KG1 (cell line): ENCODE measurements at regions not wholly inside any gene's neighbourhood (a gene's known extent, or its start where the extent isn't known, plus 50 kb on each side); places are given as distances from the start of the nearest gene placed in this dataset.

Experiments
- DNase-seq: peaks from one replicate; lab custom pipeline; 2025; lab: John Stamatoyannopoulos, UW

- DNase-seq = no peak
Observed at GRCh38 chr9:14560194-14560593, 133.0 kb downstream of the ZDHHC21 start.

GRCh38 chr9:14554886-14555285 lies 138.3 kb downstream of the ZDHHC21 start:
- no peak for DNase-seq

GRCh38 chr9:14547245-14548060 lies 145.8 kb downstream of the ZDHHC21 start:
- no peak for DNase-seq

- DNase-seq = no peak
Observed at GRCh38 chr9:14546693-14547092, 146.5 kb downstream of the ZDHHC21 start.

- no peak for DNase-seq
Observed at GRCh38 chr9:14542071-14542470, 151.2 kb downstream of the ZDHHC21 start.

GRCh38 chr9:14538526-14538925 lies 154.7 kb downstream of the ZDHHC21 start:
- no peak for DNase-seq

GRCh38 chr9:14535161-14535955 lies 157.9 kb downstream of the ZDHHC21 start:
- DNase-seq = no peak

- no peak for DNase-seq
Observed at GRCh38 chr9:14533867-14534640, 159.2 kb downstream of the ZDHHC21 start.

GRCh38 chr9:14532456-14533115 lies 160.6 kb downstream of the ZDHHC21 start:
- no peak for DNase-seq

- DNase-seq = no peak
Observed at GRCh38 chr9:14531341-14532269, 161.6 kb downstream of the ZDHHC21 start.

GRCh38 chr9:14530841-14531240 lies 162.4 kb downstream of the ZDHHC21 start:
- no peak for DNase-seq

- DNase-seq = no peak
Observed at GRCh38 chr9:14530366-14530765, 162.9 kb downstream of the ZDHHC21 start.

GRCh38 chr9:14529629-14530028 lies 163.6 kb downstream of the ZDHHC21 start:
- no peak for DNase-seq

GRCh38 chr9:14529054-14529453 lies 164.2 kb downstream of the ZDHHC21 start:
- no peak for DNase-seq

GRCh38 chr9:14526504-14526903 lies 166.7 kb downstream of the ZDHHC21 start:
- DNase-seq = no peak

- DNase-seq = no peak
Observed at GRCh38 chr9:14525856-14526255, 167.4 kb downstream of the ZDHHC21 start.

GRCh38 chr9:14524873-14525515 lies 168.2 kb downstream of the ZDHHC21 start:
- DNase-seq = no peak

- no peak for DNase-seq
Observed at GRCh38 chr9:14523545-14523944, 169.7 kb downstream of the ZDHHC21 start.

GRCh38 chr9:14522627-14523379 lies 170.4 kb downstream of the ZDHHC21 start:
- no peak for DNase-seq

GRCh38 chr9:14520341-14520740 lies 172.9 kb downstream of the ZDHHC21 start:
- no peak for DNase-seq
